OCI-LY1 (cell line): ENCODE measurements at regions not wholly inside any gene's neighbourhood (a gene's known extent, or its start where the extent isn't known, plus 50 kb on each side); places are given as distances from the start of the nearest gene placed in this dataset.

Experiments
- H2AFZ ChIP-seq: fragments of 200-600 bp; sonication (generic), shearing (Covaris generic); 2 replicates; pipeline ENCODE4 v1.6.0; 2014; ENCODE audit warnings: antibody characterized with exemption, mild to moderate bottlenecking, low read length
- H3F3A ChIP-seq: fragments of 200-600 bp; sonication (generic), shearing (Covaris generic); 2 replicates; pipeline ENCODE4 v1.6.0; 2014; ENCODE audit warnings: mild to moderate bottlenecking, antibody characterized with exemption, low read length, moderate library complexity; ENCODE audit not compliant: insufficient read depth
- H3K27ac ChIP-seq: fragments of 200-600 bp; sonication (generic); 2 replicates; pipeline ENCODE4 v1.5.1; 2014; ENCODE audit warnings: low read length, mixed run types, mild to moderate bottlenecking, low read depth; ENCODE audit not compliant: poor library complexity, severe bottlenecking
- H3K27me3 ChIP-seq: fragments of 200-600 bp; sonication (generic); 2 replicates; pipeline ENCODE4 v1.6.0; 2014; ENCODE audit warnings: antibody characterized with exemption, mild to moderate bottlenecking, low read length, moderate library complexity; ENCODE audit not compliant: insufficient read depth
- H3K36me3 ChIP-seq: fragments of 200-600 bp; sonication (generic); 2 replicates; pipeline ENCODE4 v1.6.1; 2014; ENCODE audit warnings: mild to moderate bottlenecking, antibody characterized with exemption, low read length, moderate library complexity, mixed read lengths; ENCODE audit not compliant: insufficient read depth
- H3K4me1 ChIP-seq: fragments of 200-600 bp; sonication (generic); 2 replicates; pipeline ENCODE4 v1.5.1; 2014; ENCODE audit warnings: mild to moderate bottlenecking, low read length, moderate library complexity; ENCODE audit not compliant: insufficient read depth, severe bottlenecking
- H3K4me2 ChIP-seq: fragments of 200-600 bp; sonication (generic), shearing (Covaris generic); 2 replicates; pipeline ENCODE4 v1.6.1; 2014; ENCODE audit warnings: low read length
- H3K4me3 ChIP-seq: fragments of 200-600 bp; sonication (generic); 2 replicates; pipeline ENCODE4 v1.5.1; 2014; ENCODE audit warnings: low read length, low read depth, mild to moderate bottlenecking, mixed read lengths; ENCODE audit not compliant: poor library complexity, severe bottlenecking
- H3K79me2 ChIP-seq: fragments of 200-600 bp; shearing (Covaris generic); 2 replicates; pipeline ENCODE4 v1.6.1; 2016; ENCODE audit warnings: mixed run types, low read length, mixed read lengths; ENCODE audit not compliant: insufficient read depth
- H3K9ac ChIP-seq: fragments of 200-600 bp; sonication (generic), shearing (Covaris generic); 2 replicates; pipeline ENCODE4 v1.6.1; 2014; ENCODE audit warnings: mild to moderate bottlenecking, low read length, mixed read lengths
- H3K9me2 ChIP-seq: fragments of 200-600 bp; sonication (generic), shearing (Covaris generic); 2 replicates; pipeline ENCODE4 v1.6.1; 2014; ENCODE audit warnings: low read depth, mild to moderate bottlenecking, low read length, mixed read lengths
- H3K9me3 ChIP-seq: fragments of 200-600 bp; shearing (Covaris generic); 2 replicates; pipeline ENCODE4 v1.6.1; 2014; ENCODE audit warnings: low read length, mixed read lengths
- H4K20me1 ChIP-seq: fragments of 200-600 bp; sonication (generic), shearing (Covaris generic); 2 replicates; pipeline ENCODE4 v1.6.0; 2016; ENCODE audit warnings: mild to moderate bottlenecking, low read length; ENCODE audit not compliant: insufficient read depth
- EZH2 ChIP-seq: fragments of 200-600 bp; sonication (generic), shearing (Covaris generic); IDR thresholded peaks from 2 replicates; pipeline ENCODE4 v1.8.0; 2017; ENCODE audit warnings: borderline replicate concordance, mixed run types, mild to moderate bottlenecking, antibody characterized with exemption, low read length, moderate library complexity, mixed read lengths
- TF ChIP-seq, protein P1 (sequence below): fragments of 200-600 bp; sonication (generic), shearing (Covaris generic); IDR thresholded peaks from 2 replicates; pipeline ENCODE4 v1.5.1; 2017; ENCODE audit warnings: mild to moderate bottlenecking, antibody characterized with exemption, low read length, moderate library complexity, mixed read lengths

- Histone ChIP-seq H3K36me3 (no peaks in the 10 kb centered on the region), H3K9ac (no peak overlapping the region), H3F3A (no peaks in the 10 kb centered on the region), H3K27me3 (no peaks in the 10 kb centered on the region; the same call in 1 of the 2 replicates), H3K79me2 (no peaks in the 10 kb centered on the region), H3K9me2 (no peaks in the 10 kb centered on the region; the same call in 1 of the 2 replicates), H3K9me3 (no peaks in the 10 kb centered on the region), H3K4me3 (no peak overlapping the region), H3K27ac (no peak overlapping the region), H2AFZ (no peak overlapping the region), H3K4me2 (no peak overlapping the region), H3K4me1 (no peaks in the 10 kb centered on the region), H4K20me1 (no peaks in the 10 kb centered on the region)
- TF ChIP-seq EZH2: no peak
- TF ChIP-seq, protein P1, sequence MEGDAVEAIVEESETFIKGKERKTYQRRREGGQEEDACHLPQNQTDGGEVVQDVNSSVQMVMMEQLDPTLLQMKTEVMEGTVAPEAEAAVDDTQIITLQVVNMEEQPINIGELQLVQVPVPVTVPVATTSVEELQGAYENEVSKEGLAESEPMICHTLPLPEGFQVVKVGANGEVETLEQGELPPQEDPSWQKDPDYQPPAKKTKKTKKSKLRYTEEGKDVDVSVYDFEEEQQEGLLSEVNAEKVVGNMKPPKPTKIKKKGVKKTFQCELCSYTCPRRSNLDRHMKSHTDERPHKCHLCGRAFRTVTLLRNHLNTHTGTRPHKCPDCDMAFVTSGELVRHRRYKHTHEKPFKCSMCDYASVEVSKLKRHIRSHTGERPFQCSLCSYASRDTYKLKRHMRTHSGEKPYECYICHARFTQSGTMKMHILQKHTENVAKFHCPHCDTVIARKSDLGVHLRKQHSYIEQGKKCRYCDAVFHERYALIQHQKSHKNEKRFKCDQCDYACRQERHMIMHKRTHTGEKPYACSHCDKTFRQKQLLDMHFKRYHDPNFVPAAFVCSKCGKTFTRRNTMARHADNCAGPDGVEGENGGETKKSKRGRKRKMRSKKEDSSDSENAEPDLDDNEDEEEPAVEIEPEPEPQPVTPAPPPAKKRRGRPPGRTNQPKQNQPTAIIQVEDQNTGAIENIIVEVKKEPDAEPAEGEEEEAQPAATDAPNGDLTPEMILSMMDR: no peak
These were observed 126.0 kb upstream of the IRX2 start for GRCh38 chr5:2877522-2877921.

DNA sequence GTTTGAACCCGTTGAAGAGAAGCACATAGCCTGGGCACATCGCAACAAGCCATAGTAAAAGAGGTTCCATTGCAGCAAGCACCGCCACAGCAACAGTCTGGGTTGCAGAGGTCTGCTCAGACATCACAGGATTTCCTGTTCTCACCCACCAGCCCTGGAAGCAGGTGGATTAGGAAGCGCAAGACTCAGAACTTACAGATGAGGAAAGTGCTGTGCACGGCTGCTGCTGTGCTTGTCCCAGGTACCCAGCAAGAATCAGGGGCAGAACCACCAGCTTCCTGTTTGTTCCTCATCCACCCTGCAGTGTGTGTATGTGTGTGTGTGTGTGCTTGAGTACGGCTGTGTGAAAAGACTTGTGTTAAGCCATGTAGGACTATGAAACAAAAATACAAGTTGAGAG is 124.7 kb upstream of the IRX2 start:
- H3K4me2 ChIP-seq: no peak overlapping the region
- H2AFZ ChIP-seq: no peak overlapping the region
- H3K27ac ChIP-seq: no peak overlapping the region
- no peaks in the 10 kb centered on the region for H3K79me2 ChIP-seq
- no peaks in the 10 kb centered on the region for H3K36me3 ChIP-seq
- H3K9me3 ChIP-seq: no peaks in the 10 kb centered on the region
- H3K4me1 ChIP-seq: no peaks in the 10 kb centered on the region
- H3F3A ChIP-seq: no peaks in the 10 kb centered on the region
- no peak overlapping the region for H3K9ac ChIP-seq
- H3K27me3 ChIP-seq: no peaks in the 10 kb centered on the region; the same call in 1 of the 2 replicates
- H3K4me3 ChIP-seq: no peak overlapping the region
- no peaks in the 10 kb centered on the region for H4K20me1 ChIP-seq
- TF ChIP-seq, protein P1: no peak
- no peak for TF ChIP-seq EZH2
- H3K9me2 ChIP-seq: no peaks in the 10 kb centered on the region; the same call in 1 of the 2 replicates

GRCh38 chr5:2874099-2874498 is 122.6 kb upstream of the IRX2 start:
- no peak for TF ChIP-seq EZH2
- TF ChIP-seq, protein P1: no peak

More at GRCh38 chr5:2874099-2874498, 122.6 kb upstream of the IRX2 start:
- Histone ChIP-seq H3K36me3 (no peaks in the 10 kb centered on the region), H3K9me3 (no peaks in the 10 kb centered on the region), H3F3A (no peaks in the 10 kb centered on the region), H3K27me3 (no peaks in the 10 kb centered on the region; the same call in 1 of the 2 replicates), H2AFZ (no peak overlapping the region), H4K20me1 (no peaks in the 10 kb centered on the region), H3K4me2 (no peak overlapping the region), H3K9me2 (no peaks in the 10 kb centered on the region), H3K27ac (no peak overlapping the region), H3K4me3 (no peak overlapping the region), H3K4me1 (no peaks in the 10 kb centered on the region), H3K9ac (no peak overlapping the region), H3K79me2 (no peaks in the 10 kb centered on the region)
